Fibroblast of skin of right biceps (primary cell): ENCODE measurements at regions not wholly inside any gene's neighbourhood (a gene's known extent, or its start where the extent isn't known, plus 50 kb on each side); places are given as distances from the start of the nearest gene placed in this dataset.
A peak's percentile ranks its signal among the peaks of the same experiment; 100 is the strongest.

Experiments used
- DNase-seq: peaks from one replicate; pipeline ENCODE4 v3.0.0-alpha.2; 2013

- DNase-seq, result no peak
Observed at GRCh38 chr12:63226792-63227463, 75.9 kb upstream of the AVPR1A start.

GRCh38 chr12:63224396-63224795 lies 73.4 kb upstream of the AVPR1A start:
- no peak for DNase-seq

- DNase-seq, result no peak
Observed at GRCh38 chr12:63223128-63223527, 72.1 kb upstream of the AVPR1A start.

DNA sequence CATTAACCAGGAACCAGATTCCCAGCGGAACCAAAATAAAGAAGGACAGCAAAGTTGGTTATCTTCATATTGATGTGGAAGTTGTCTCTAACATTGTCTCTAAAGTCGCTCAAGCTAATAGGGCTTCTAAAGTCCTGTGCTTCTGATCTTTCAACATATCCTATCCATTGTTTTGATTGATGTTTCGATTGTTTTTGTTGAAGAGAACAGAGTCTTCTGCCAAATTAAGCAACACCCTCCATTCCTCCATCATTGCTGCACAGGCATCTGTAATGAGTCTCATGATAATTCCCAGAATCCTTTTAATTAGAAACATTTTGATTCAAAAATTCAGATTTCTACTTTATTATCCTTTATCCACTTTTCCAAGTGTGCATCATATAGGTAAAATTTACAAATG lies 71.6 kb upstream of the AVPR1A start:
- no peak for DNase-seq

- no peak for DNase-seq
Observed at GRCh38 chr12:63220921-63221320, 69.9 kb upstream of the AVPR1A start.

DNA sequence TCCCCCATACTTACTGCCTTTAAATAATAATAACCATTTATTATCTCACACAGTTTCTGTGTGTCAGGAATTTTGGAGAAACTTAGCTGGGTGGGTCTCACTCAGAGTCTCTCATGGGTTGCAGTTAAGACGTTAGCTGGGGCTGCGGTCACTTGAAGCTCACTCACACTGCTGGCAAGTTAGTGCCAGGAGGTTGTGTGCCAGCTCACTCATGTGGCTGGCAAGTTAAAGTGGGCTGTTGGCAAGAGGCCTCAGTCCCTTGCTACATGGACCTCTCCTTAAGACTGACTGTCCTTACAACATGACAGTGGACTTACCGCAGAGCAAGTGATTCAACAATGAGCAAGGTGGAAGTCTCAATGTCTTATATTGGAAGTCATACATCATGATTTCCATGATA lies 61.3 kb upstream of the AVPR1A start:
- no peak for DNase-seq

GRCh38 chr12:63208956-63209355 lies 58.0 kb upstream of the AVPR1A start:
- peak; percentile 1 for DNase-seq

- peak; percentile 5 for DNase-seq
Observed at GRCh38 chr12:63206909-63207308, 55.9 kb upstream of the AVPR1A start.

DNA sequence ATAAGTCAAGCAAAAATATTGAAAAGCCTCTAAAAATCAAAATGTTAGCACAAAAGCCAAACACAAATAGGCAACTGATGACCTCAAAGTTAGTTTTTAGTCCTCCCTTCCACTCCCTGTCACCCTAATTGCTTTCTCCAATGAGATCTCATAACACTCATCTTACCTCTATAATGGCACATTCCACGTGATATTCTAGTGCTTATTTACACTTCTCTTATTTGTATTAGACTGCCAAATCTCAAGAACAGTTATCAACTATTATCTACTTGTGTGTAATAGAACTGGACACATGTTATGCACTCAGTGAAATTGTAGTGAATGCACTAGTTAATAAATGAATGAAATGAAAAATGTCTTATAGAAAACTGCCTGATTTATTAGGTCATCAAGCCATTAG lies 55.5 kb upstream of the AVPR1A start:
- no peak for DNase-seq
